NOMO-1 treated with dmso at 0.1 percent for 144 hours (cell line): ENCODE measurements at regions not wholly inside any gene's neighbourhood (a gene's known extent, or its start where the extent isn't known, plus 50 kb on each side); places are given as distances from the start of the nearest gene placed in this dataset.

Experiments
- DNase-seq: peaks from one replicate; lab custom pipeline; 2025; ENCODE audit not compliant: unreplicated experiment; lab: John Stamatoyannopoulos, UW

- no peak for DNase-seq
Measured at GRCh38 chr16:13291591-13292333, 390.4 kb downstream of the SHISA9 start.

- DNase-seq = no peak
Measured at GRCh38 chr16:13296206-13296605, 394.8 kb downstream of the SHISA9 start.

GRCh38 chr16:13298666-13299065, 397.3 kb downstream of the SHISA9 start:
- DNase-seq = no peak

GRCh38 chr16:13300066-13300840, 398.9 kb downstream of the SHISA9 start:
- no peak for DNase-seq

- no peak for DNase-seq
Measured at GRCh38 chr16:13305019-13305755, 403.8 kb downstream of the SHISA9 start.

- DNase-seq = no peak
Measured at GRCh38 chr16:13306161-13306995, 405.0 kb downstream of the SHISA9 start.

GRCh38 chr16:13307255-13307654, 405.9 kb downstream of the SHISA9 start:
- no peak for DNase-seq

GRCh38 chr16:13307851-13308250, 406.5 kb downstream of the SHISA9 start:
- DNase-seq = no peak

- no peak for DNase-seq
Measured at GRCh38 chr16:13312063-13312462, 410.7 kb downstream of the SHISA9 start.

- DNase-seq = no peak
Measured at GRCh38 chr16:13313351-13313750, 412.0 kb downstream of the SHISA9 start.

GRCh38 chr16:13314633-13315032, 413.2 kb downstream of the SHISA9 start:
- DNase-seq = no peak

GRCh38 chr16:13315642-13316427, 414.4 kb downstream of the SHISA9 start:
- no peak for DNase-seq

- DNase-seq = no peak
Measured at GRCh38 chr16:13322336-13322735, 420.9 kb downstream of the SHISA9 start.

- DNase-seq = no peak
Measured at GRCh38 chr16:13324851-13325250, 423.5 kb downstream of the SHISA9 start.

- no peak for DNase-seq
Measured at GRCh38 chr16:13325396-13325795, 424.0 kb downstream of the SHISA9 start.

GRCh38 chr16:13331918-13332317, 430.5 kb downstream of the SHISA9 start:
- no peak for DNase-seq

GRCh38 chr16:13332713-13333255, 431.4 kb downstream of the SHISA9 start:
- no peak for DNase-seq

GRCh38 chr16:13333336-13333735, 431.9 kb downstream of the SHISA9 start:
- no peak for DNase-seq

- DNase-seq = no peak
Measured at GRCh38 chr16:13335879-13336278, 434.5 kb downstream of the SHISA9 start.

- no peak for DNase-seq
Measured at GRCh38 chr16:13336335-13336734, 434.9 kb downstream of the SHISA9 start.
